Mesothelial cell of epicardium (in vitro differentiated cells): ENCODE measurements at regions not wholly inside any gene's neighbourhood (a gene's known extent, or its start where the extent isn't known, plus 50 kb on each side); places are given as distances from the start of the nearest gene placed in this dataset.

Source experiments
- DNase-seq, 2 experiments: peaks; one replicate each; pipeline ENCODE4 v3.0.0; 2021; ENCODE audit warnings: low spot score in 2 of 2; ENCODE audit not compliant: unreplicated experiment in 2 of 2
- H3K27ac Mint-ChIP-seq: 2 replicates; pipeline ENCODE4 v1.8.0; 2021; ENCODE audit warnings: mixed read lengths
- H3K27me3 Mint-ChIP-seq: 2 replicates; pipeline ENCODE4 v1.8.0; 2021; ENCODE audit warnings: low read depth, mixed read lengths
- H3K36me3 Mint-ChIP-seq: 2 replicates; pipeline ENCODE4 v1.8.0; 2021; ENCODE audit warnings: mixed read lengths
- H3K4me1 Mint-ChIP-seq: 2 replicates; pipeline ENCODE4 v1.8.0; 2021; ENCODE audit warnings: mixed read lengths
- H3K4me3 Mint-ChIP-seq: 2 replicates; pipeline ENCODE4 v1.8.0; 2021; ENCODE audit warnings: mild to moderate bottlenecking, moderate library complexity, mixed read lengths
- H3K9me3 Mint-ChIP-seq: 2 replicates; pipeline ENCODE4 v1.8.0; 2021; ENCODE audit warnings: mixed read lengths
- TF ChIP-seq, protein P1 (sequence below): fragments of 200-600 bp; sonication (generic); IDR thresholded peaks from one replicate; pipeline ENCODE4 v1.5.0; 2021; ENCODE audit warnings: antibody characterized with exemption; ENCODE audit not compliant: unreplicated experiment

- DNase-seq = no peak
- H3K27me3 Mint-ChIP-seq = no peaks in the 10 kb centered on the region
Measured at GRCh38 chr7:79862447-79863210, 272.0 kb upstream of the GNAI1 start.

DNA sequence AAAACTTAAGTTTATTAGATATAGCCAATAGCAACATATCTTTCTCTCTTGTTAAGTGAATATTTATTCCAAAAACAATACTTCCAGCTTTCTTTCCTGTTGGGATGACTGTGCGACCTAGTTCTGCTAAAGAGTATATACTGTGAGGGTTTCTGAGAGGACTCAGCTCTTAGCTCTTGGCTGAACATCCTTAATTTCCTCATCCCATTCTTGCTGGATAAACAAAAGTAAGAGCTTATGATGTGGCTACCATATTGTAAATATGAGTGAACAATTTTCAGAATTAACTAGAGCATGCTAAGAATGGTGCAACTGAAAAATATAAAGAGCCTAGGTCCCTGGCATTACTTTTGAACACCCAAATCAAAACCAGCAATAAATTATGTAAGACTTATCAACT is 279.5 kb upstream of the GNAI1 start:
- Mint-ChIP-seq H3K27me3 (no peaks in the 10 kb centered on the region), H3K36me3 (no peaks in the 10 kb centered on the region), H3K27ac (no peak overlapping the region), H3K4me3 (no peak overlapping the region), H3K9me3 (peaks cover 3% of the 10 kb centered on the region), H3K4me1 (no peaks in the 10 kb centered on the region)
- DNase-seq = no peak
- TF ChIP-seq, protein P1, sequence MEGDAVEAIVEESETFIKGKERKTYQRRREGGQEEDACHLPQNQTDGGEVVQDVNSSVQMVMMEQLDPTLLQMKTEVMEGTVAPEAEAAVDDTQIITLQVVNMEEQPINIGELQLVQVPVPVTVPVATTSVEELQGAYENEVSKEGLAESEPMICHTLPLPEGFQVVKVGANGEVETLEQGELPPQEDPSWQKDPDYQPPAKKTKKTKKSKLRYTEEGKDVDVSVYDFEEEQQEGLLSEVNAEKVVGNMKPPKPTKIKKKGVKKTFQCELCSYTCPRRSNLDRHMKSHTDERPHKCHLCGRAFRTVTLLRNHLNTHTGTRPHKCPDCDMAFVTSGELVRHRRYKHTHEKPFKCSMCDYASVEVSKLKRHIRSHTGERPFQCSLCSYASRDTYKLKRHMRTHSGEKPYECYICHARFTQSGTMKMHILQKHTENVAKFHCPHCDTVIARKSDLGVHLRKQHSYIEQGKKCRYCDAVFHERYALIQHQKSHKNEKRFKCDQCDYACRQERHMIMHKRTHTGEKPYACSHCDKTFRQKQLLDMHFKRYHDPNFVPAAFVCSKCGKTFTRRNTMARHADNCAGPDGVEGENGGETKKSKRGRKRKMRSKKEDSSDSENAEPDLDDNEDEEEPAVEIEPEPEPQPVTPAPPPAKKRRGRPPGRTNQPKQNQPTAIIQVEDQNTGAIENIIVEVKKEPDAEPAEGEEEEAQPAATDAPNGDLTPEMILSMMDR = no peak

More at GRCh38 chr7:79862447-79863210, 272.0 kb upstream of the GNAI1 start:
- H3K4me1 Mint-ChIP-seq = no peaks in the 10 kb centered on the region
- H3K9me3 Mint-ChIP-seq = peaks cover 3% of the 10 kb centered on the region
- TF ChIP-seq, protein P1 = no peak
- H3K27ac Mint-ChIP-seq = no peak overlapping the region
- no peaks in the 10 kb centered on the region for H3K36me3 Mint-ChIP-seq
- no peak overlapping the region for H3K4me3 Mint-ChIP-seq

DNA sequence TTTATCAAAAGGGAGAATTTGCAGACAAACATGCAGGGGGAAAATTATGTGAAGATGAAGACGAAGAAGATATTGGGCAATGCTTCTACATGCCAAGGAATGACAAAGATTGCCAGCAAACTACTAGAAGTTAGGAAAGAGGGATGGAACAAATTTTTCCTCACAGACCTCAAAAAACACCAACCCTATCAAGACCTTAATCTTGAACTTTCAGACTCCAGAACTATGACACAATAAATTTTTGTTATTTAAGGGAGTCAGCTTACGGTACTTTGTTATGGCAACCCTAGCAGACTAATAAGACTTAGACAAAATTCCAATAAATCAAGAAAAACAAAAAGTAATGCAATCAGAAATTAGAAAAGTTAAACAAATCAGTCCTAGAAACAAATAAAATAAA is 280.0 kb upstream of the GNAI1 start:
- H3K4me1 Mint-ChIP-seq = no peaks in the 10 kb centered on the region
- no peak overlapping the region for H3K4me3 Mint-ChIP-seq
- no peak for DNase-seq
- no peaks in the 10 kb centered on the region for H3K9me3 Mint-ChIP-seq
- no peaks in the 10 kb centered on the region for H3K27me3 Mint-ChIP-seq
- TF ChIP-seq, protein P1 = no peak
- no peaks in the 10 kb centered on the region for H3K36me3 Mint-ChIP-seq
- no peak overlapping the region for H3K27ac Mint-ChIP-seq

DNA sequence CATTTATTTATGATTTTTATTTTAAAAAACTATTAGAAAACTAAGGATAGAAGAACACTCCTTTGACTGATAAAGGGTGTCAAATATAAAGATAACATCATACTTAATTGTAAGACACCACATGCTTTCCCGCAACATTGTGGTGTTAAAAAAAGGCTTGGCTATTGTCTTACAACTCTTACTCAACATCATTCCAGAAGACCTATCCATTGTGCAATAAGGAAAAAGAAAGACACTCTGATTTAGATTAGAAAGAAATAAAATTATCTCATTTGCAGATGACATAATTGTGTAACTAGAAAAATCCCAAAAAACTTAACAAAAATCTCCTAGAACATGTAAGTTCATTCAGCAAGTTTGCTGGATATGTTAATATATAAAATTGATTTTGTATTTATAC is 296.7 kb upstream of the GNAI1 start:
- H3K4me3 Mint-ChIP-seq = no peak overlapping the region
- no peak for DNase-seq
- no peaks in the 10 kb centered on the region for H3K36me3 Mint-ChIP-seq
- no peaks in the 10 kb centered on the region for H3K9me3 Mint-ChIP-seq
- H3K4me1 Mint-ChIP-seq = no peaks in the 10 kb centered on the region
- H3K27me3 Mint-ChIP-seq = no peaks in the 10 kb centered on the region
- H3K27ac Mint-ChIP-seq = no peak overlapping the region
- TF ChIP-seq, protein P1 = no peak

- H3K27me3 Mint-ChIP-seq = peaks cover 2% of the 10 kb centered on the region
- no peaks in the 10 kb centered on the region for H3K4me1 Mint-ChIP-seq
- H3K9me3 Mint-ChIP-seq = peaks cover 4% of the 10 kb centered on the region
- H3K27ac Mint-ChIP-seq = no peak overlapping the region
- no peaks in the 10 kb centered on the region for H3K36me3 Mint-ChIP-seq
- DNase-seq = no peak
- no peak overlapping the region for H3K4me3 Mint-ChIP-seq
- TF ChIP-seq, protein P1 = no peak
Measured at GRCh38 chr7:79833616-79834015, 301.0 kb upstream of the GNAI1 start.
